Fibroblast of lung (primary cell): ENCODE measurements at regions not wholly inside any gene's neighbourhood (a gene's known extent, or its start where the extent isn't known, plus 50 kb on each side); places are given as distances from the start of the nearest gene placed in this dataset.
"Not testable (repeated sequence)": the region's sequence is repeated elsewhere in the genome, so short reads cannot be mapped to it uniquely, and the experiment has no call there.

Experiments
- DNase-seq, 2 donors: peaks; one replicate each; pipeline versions ENCODE4 v3.0.0 to v3.0.0-alpha.2; 2010; ENCODE audit warnings: low read depth in 2 of 2
- H2AFZ ChIP-seq: 2 replicates; pipeline ENCODE4 v1.5.1; 2012; ENCODE audit warnings: low read length, control low read depth, inconsistent platforms
- H3K27ac ChIP-seq: 2 replicates; pipeline ENCODE4 v1.5.1; 2011; ENCODE audit warnings: low read length, control low read depth; ENCODE audit not compliant: insufficient read depth
- H3K27me3 ChIP-seq: 2 replicates; pipeline ENCODE4 v1.5.1; 2011; ENCODE audit warnings: mild to moderate bottlenecking, low read length; ENCODE audit not compliant: control insufficient read depth, insufficient read depth
- H3K36me3 ChIP-seq: 2 replicates; pipeline ENCODE4 v1.5.1; 2011; ENCODE audit warnings: low read length; ENCODE audit not compliant: control insufficient read depth, insufficient read depth
- H3K4me1 ChIP-seq: 2 replicates; pipeline ENCODE4 v1.5.1; 2011; ENCODE audit warnings: low read length; ENCODE audit not compliant: control insufficient read depth, insufficient read depth; ENCODE audit errors: extremely low read depth
- H3K4me2 ChIP-seq: 2 replicates; pipeline ENCODE4 v1.5.1; 2011; ENCODE audit warnings: low read length, control low read depth; ENCODE audit not compliant: insufficient read depth; ENCODE audit errors: extremely low read depth
- H3K4me3 ChIP-seq, 4 experiments: fragments of 200-600 bp in 1 of 4; sonication (generic) in 1 of 4; replicated peaks in 1 of 4; 2 replicates each; pipeline ENCODE4 v1.5.1; 2011 to 2016; ENCODE audit warnings: low read length in 4 of 4, low read depth in 3 of 4, mild to moderate bottlenecking in 3 of 4, control low read depth in 2 of 4, inconsistent platforms in 1 of 4, mixed read lengths in 1 of 4; ENCODE audit not compliant: insufficient read depth in 1 of 4; ENCODE audit errors: control extremely low read depth in 1 of 4
- H3K79me2 ChIP-seq: 2 replicates; pipeline ENCODE4 v1.5.1; 2012; ENCODE audit warnings: mild to moderate bottlenecking, low read length, inconsistent platforms; ENCODE audit not compliant: control insufficient read depth, insufficient read depth
- H3K9ac ChIP-seq: 2 replicates; pipeline ENCODE4 v1.5.1; 2011; ENCODE audit warnings: mild to moderate bottlenecking, low read length, control low read depth; ENCODE audit not compliant: insufficient read depth
- H3K9me3 ChIP-seq: 2 replicates; pipeline ENCODE4 v1.5.1; 2012; ENCODE audit warnings: low read depth, low read length; ENCODE audit not compliant: control insufficient read depth, insufficient read depth
- H4K20me1 ChIP-seq: 2 replicates; pipeline ENCODE4 v1.5.1; 2011; ENCODE audit warnings: low read length; ENCODE audit not compliant: control insufficient read depth, insufficient read depth; ENCODE audit errors: extremely low read depth
- CTCF ChIP-seq, 2 donors: IDR thresholded peaks in 1 of 2; conservative IDR thresholded peaks in 1 of 2; 1 replicate in 1 of 2; 2 replicates in 1 of 2; pipeline ENCODE4 v1.5.1; 2011 to 2012; ENCODE audit warnings: low read length in 2 of 2, control low read depth in 1 of 2, inconsistent platforms in 1 of 2, low read depth in 1 of 2, mild to moderate bottlenecking in 1 of 2
- EZH2 ChIP-seq: IDR thresholded peaks from 2 replicates; pipeline ENCODE4 v1.5.1; 2012; ENCODE audit warnings: low read length, control low read depth, mild to moderate bottlenecking; ENCODE audit errors: missing control alignments

- Histone ChIP-seq H3K4me2 (no peak overlapping the region), H3K79me2 (no peaks in the 10 kb centered on the region), H3K9ac (no peak overlapping the region), H3K4me1 (no peaks in the 10 kb centered on the region), H3K27me3 (no peaks in the 10 kb centered on the region), H4K20me1 (no peaks in the 10 kb centered on the region), H3K27ac (no peak overlapping the region), H3K9me3 (no peaks in the 10 kb centered on the region), H3K36me3 (no peaks in the 10 kb centered on the region), H2AFZ (no peak overlapping the region), H3K4me3 (no peak overlapping the region)
- DNase-seq, result no peak
- TF ChIP-seq EZH2 (no peak), CTCF (conservative IDR thresholded peaks at IDR 0.05 in 1 of 2, IDR thresholded peaks at IDR 0.05 in 1 of 2; ENCODE audit: low read depth in 1 of 2, low read length in 2 of 2) (no peak)
Measured at GRCh38 chr3:10694179-10694578, 121.8 kb upstream of the SLC6A11 start.

GRCh38 chr3:10695186-10695585 lies 120.8 kb upstream of the SLC6A11 start:
- not testable (repeated sequence) for H3K27me3 ChIP-seq, H3K36me3 ChIP-seq, H3K4me2 ChIP-seq, H2AFZ ChIP-seq, H4K20me1 ChIP-seq, H3K9ac ChIP-seq, H3K9me3 ChIP-seq, H3K27ac ChIP-seq, H3K4me1 ChIP-seq, H3K79me2 ChIP-seq, DNase-seq, H3K4me3 ChIP-seq

DNA sequence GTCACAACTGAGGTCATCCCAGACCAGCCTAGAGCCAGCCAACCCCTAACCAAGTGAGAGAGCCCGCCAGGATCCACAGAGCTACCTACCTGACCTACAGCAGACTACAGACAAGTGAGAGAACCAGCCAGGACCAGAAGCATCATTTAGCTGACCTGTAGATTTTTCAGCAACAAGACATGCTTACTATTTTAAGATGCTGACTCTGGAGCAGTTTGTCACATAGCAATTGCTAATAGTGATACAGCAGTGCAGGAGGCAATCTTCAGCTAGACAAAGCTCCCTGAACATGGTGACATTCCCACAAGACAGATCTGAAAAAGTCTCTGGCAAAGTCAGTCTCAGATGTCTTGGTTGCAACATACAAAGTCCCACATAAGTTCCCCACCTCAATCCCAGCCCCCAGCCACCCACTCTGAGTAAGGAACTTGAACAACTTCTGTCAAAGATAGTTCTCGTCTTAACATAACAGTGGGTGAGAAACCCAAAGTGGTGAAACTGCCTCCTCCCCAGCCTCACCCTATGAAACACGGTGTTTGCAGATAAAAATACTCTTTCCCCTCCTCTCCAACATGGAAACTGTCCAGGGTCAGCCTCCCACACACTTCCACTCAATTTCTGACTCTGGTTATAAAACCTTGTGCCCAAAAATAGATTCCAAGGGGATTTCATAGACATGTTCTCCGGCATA lies 120.3 kb upstream of the SLC6A11 start:
- Histone ChIP-seq H3K9me3 (no peaks in the 10 kb centered on the region), H3K4me3 (no peak overlapping the region), H2AFZ (no peak overlapping the region), H3K27ac (no peak overlapping the region), H3K79me2 (no peaks in the 10 kb centered on the region), H4K20me1 (no peaks in the 10 kb centered on the region), H3K4me2 (no peak overlapping the region), H3K4me1 (no peaks in the 10 kb centered on the region), H3K9ac (no peak overlapping the region), H3K27me3 (no peaks in the 10 kb centered on the region), H3K36me3 (no peaks in the 10 kb centered on the region)
- TF ChIP-seq CTCF (conservative IDR thresholded peaks at IDR 0.05 in 1 of 2, IDR thresholded peaks at IDR 0.05 in 1 of 2; ENCODE audit: low read depth in 1 of 2, low read length in 2 of 2), result no peak
- TF ChIP-seq EZH2, result no peak
- peak in 1 of 2 donors; percentile 9 for DNase-seq
